WTC11 (cell line): ENCODE measurements at regions not wholly inside any gene's neighbourhood (a gene's known extent, or its start where the extent isn't known, plus 50 kb on each side); places are given as distances from the start of the nearest gene placed in this dataset.

Source experiments
- ATAC-seq: fragments of 200-7000 bp; cut with Tn5 transposase; 2 replicates; pipeline ENCODE4 v1.10.0; 2021; ENCODE audit warnings: mild to moderate bottlenecking, moderate library complexity
- CTCF ChIA-PET: fragments of 300-600 bp; sonication (Branson Sonifier 250); formaldehyde crosslinking; loops from one replicate; lab custom pipeline; 2021; ENCODE audit warnings: antibody characterized with exemption; lab: Charles Lee
- POLR2A ChIA-PET: fragments of 350-600 bp; sonication (Branson Sonifier 250); formaldehyde crosslinking; loops from one replicate; lab custom pipeline; 2021; ENCODE audit warnings: antibody characterized with exemption; lab: Charles Lee
- DNase-seq: peaks from one replicate; pipeline ENCODE4 v3.0.0; 2021; ENCODE audit warnings: low spot score
- H3K27ac Mint-ChIP-seq: 2 replicates; pipeline ENCODE4 v1.8.0; 2021; ENCODE audit warnings: mixed read lengths
- H3K27me3 Mint-ChIP-seq: 2 replicates; pipeline ENCODE4 v1.8.0; 2021; ENCODE audit warnings: low read depth, mild to moderate bottlenecking, moderate library complexity, mixed read lengths
- H3K36me3 Mint-ChIP-seq: 2 replicates; pipeline ENCODE4 v1.8.0; 2021; ENCODE audit warnings: mixed read lengths
- H3K4me1 Mint-ChIP-seq: 2 replicates; pipeline ENCODE4 v1.8.0; 2022; ENCODE audit warnings: mixed read lengths
- H3K4me3 Mint-ChIP-seq: 2 replicates; pipeline ENCODE4 v1.8.0; 2021; ENCODE audit warnings: mild to moderate bottlenecking, moderate library complexity, mixed read lengths
- H3K9me3 Mint-ChIP-seq: 2 replicates; pipeline ENCODE4 v1.8.0; 2021; ENCODE audit warnings: mixed read lengths
- AR ChIP-seq: fragments of 250-450 bp; sonication (Bioruptor Pico); IDR thresholded peaks from 2 replicates; pipeline ENCODE4 v1.9.0; 2021; ENCODE audit warnings: mild to moderate bottlenecking
- EMX1 ChIP-seq: fragments of 250-450 bp; sonication (Bioruptor Pico); IDR thresholded peaks from 2 replicates; pipeline ENCODE4 v1.8.0; 2021; ENCODE audit warnings: mild to moderate bottlenecking
- HMGA2 ChIP-seq: fragments of 250-450 bp; sonication (Bioruptor Pico); IDR thresholded peaks from 2 replicates; pipeline ENCODE4 v1.4.0; 2021; ENCODE audit warnings: mild to moderate bottlenecking, moderate library complexity
- JUN ChIP-seq: sonication (generic); formaldehyde crosslinking; IDR thresholded peaks from 2 replicates; pipeline ENCODE4 v1.8.0; 2023; ENCODE audit warnings: mild to moderate bottlenecking, missing genetic modification reagents
- MLX ChIP-seq: sonication (generic); formaldehyde crosslinking; IDR thresholded peaks from 2 replicates; pipeline ENCODE4 v1.8.1; 2023; ENCODE audit warnings: mild to moderate bottlenecking, missing genetic modification reagents, moderate library complexity
- MYBL2 ChIP-seq: sonication (generic); formaldehyde crosslinking; IDR thresholded peaks from 2 replicates; pipeline ENCODE4 v1.8.1; 2023; ENCODE audit warnings: mild to moderate bottlenecking, moderate library complexity, missing genetic modification reagents
- NR1H2 ChIP-seq: sonication (generic); formaldehyde crosslinking; IDR thresholded peaks from 2 replicates; pipeline ENCODE4 v1.9.0; 2021; ENCODE audit warnings: mild to moderate bottlenecking, moderate library complexity, missing genetic modification reagents
- TCF7 ChIP-seq: sonication (generic); formaldehyde crosslinking; IDR thresholded peaks from 2 replicates; pipeline ENCODE4 v1.8.0; 2022; ENCODE audit warnings: mild to moderate bottlenecking, low read depth, missing genetic modification reagents, moderate library complexity
- TP53 ChIP-seq: sonication (generic); formaldehyde crosslinking; IDR thresholded peaks from 2 replicates; pipeline ENCODE4 v1.8.1; 2023; ENCODE audit warnings: mild to moderate bottlenecking, missing genetic modification reagents
- USF2 ChIP-seq: sonication (generic); formaldehyde crosslinking; IDR thresholded peaks from 2 replicates; pipeline ENCODE4 v1.8.1; 2023; ENCODE audit warnings: mild to moderate bottlenecking, missing genetic modification reagents, moderate library complexity
- ZBTB21 ChIP-seq: sonication (generic); formaldehyde crosslinking; IDR thresholded peaks from 2 replicates; pipeline ENCODE4 v1.8.1; 2023; ENCODE audit warnings: mild to moderate bottlenecking, missing genetic modification reagents, borderline replicate concordance
- ZNF416 ChIP-seq: fragments of 250-450 bp; sonication (Bioruptor Pico); IDR thresholded peaks from 2 replicates; pipeline ENCODE4 v1.9.0; 2021; ENCODE audit warnings: mild to moderate bottlenecking, inconsistent platforms
- ZSCAN18 ChIP-seq: fragments of 250-450 bp; sonication (Bioruptor Pico); IDR thresholded peaks from 2 replicates; pipeline ENCODE4 v2.1.2; 2022; ENCODE audit warnings: mild to moderate bottlenecking, moderate library complexity
- TF ChIP-seq, protein P1 (sequence below): sonication (generic); formaldehyde crosslinking; IDR thresholded peaks from 2 replicates; pipeline ENCODE4 v1.8.1; 2023; ENCODE audit warnings: mild to moderate bottlenecking, missing genetic modification reagents
- TF ChIP-seq, protein P2 (sequence below): sonication (generic); formaldehyde crosslinking; IDR thresholded peaks from 2 replicates; pipeline ENCODE4 v1.8.1; 2022; ENCODE audit warnings: missing genetic modification reagents, borderline replicate concordance
- TF ChIP-seq, protein P3 (sequence below): sonication (generic); formaldehyde crosslinking; IDR thresholded peaks from 2 replicates; pipeline ENCODE4 v1.8.1; 2022; ENCODE audit warnings: mild to moderate bottlenecking, moderate library complexity, missing genetic modification reagents

- no peaks in the 10 kb centered on the region for H3K36me3 Mint-ChIP-seq
- H3K4me1 Mint-ChIP-seq = peaks cover 17% of the 10 kb centered on the region
- TF ChIP-seq ZSCAN18 (CRISPR knock-in tag) (no peak), ZNF416 (no peak), JUN (CRISPR knock-in tag) (no peak), MYBL2 (CRISPR knock-in tag) (no peak), ZBTB21 (CRISPR knock-in tag) (no peak), TCF7 (CRISPR knock-in tag) (no peak), USF2 (CRISPR knock-in tag) (no peak), HMGA2 (no peak), NR1H2 (CRISPR knock-in tag) (no peak), MLX (CRISPR knock-in tag) (no peak)
- TF ChIP-seq, protein P1, sequence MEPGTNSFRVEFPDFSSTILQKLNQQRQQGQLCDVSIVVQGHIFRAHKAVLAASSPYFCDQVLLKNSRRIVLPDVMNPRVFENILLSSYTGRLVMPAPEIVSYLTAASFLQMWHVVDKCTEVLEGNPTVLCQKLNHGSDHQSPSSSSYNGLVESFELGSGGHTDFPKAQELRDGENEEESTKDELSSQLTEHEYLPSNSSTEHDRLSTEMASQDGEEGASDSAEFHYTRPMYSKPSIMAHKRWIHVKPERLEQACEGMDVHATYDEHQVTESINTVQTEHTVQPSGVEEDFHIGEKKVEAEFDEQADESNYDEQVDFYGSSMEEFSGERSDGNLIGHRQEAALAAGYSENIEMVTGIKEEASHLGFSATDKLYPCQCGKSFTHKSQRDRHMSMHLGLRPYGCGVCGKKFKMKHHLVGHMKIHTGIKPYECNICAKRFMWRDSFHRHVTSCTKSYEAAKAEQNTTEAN (CRISPR knock-in tag) = no peak
- TF ChIP-seq, protein P2, sequence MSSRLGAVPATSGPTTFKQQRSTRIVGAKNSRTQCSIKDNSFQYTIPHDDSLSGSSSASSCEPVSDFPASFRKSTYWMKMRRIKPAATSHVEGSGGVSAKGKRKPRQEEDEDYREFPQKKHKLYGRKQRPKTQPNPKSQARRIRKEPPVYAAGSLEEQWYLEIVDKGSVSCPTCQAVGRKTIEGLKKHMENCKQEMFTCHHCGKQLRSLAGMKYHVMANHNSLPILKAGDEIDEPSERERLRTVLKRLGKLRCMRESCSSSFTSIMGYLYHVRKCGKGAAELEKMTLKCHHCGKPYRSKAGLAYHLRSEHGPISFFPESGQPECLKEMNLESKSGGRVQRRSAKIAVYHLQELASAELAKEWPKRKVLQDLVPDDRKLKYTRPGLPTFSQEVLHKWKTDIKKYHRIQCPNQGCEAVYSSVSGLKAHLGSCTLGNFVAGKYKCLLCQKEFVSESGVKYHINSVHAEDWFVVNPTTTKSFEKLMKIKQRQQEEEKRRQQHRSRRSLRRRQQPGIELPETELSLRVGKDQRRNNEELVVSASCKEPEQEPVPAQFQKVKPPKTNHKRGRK (CRISPR knock-in tag) = no peak
- TF ChIP-seq, protein P3, sequence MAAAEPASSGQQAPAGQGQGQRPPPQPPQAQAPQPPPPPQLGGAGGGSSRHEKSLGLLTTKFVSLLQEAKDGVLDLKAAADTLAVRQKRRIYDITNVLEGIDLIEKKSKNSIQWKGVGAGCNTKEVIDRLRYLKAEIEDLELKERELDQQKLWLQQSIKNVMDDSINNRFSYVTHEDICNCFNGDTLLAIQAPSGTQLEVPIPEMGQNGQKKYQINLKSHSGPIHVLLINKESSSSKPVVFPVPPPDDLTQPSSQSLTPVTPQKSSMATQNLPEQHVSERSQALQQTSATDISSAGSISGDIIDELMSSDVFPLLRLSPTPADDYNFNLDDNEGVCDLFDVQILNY (CRISPR knock-in tag) = no peak
- no peak for DNase-seq
- CTCF ChIA-PET = no interaction called here
- H3K27ac Mint-ChIP-seq = no peak overlapping the region
- POLR2A ChIA-PET = no interaction called here
- peaks cover 17% of the 10 kb centered on the region for H3K27me3 Mint-ChIP-seq
- H3K9me3 Mint-ChIP-seq = 0 out of 2 replicates have a peak, but pooled peaks cover 3% of the 10 kb centered on the region
- no peak for ATAC-seq
- H3K4me3 Mint-ChIP-seq = no peak overlapping the region
Observed at GRCh38 chr10:8336629-8337331, 282.3 kb downstream of the GATA3 start.

DNA sequence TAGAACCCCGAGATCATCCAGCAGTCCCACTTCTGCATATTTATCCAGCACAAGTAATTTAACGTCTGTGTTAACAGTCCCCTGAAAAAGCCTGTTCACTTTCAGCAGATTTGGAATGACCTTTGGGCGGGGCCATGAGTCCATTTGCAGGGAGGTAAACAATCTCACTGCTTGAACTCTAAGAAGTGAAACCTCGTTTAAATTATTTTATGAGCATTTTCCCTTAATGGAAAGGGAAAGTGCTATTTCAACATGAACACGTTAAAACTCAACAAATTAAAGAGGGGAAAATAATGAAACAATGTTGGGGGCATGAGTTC, 282.8 kb downstream of the GATA3 start:
- DNase-seq = no peak
- 0 out of 2 replicates have a peak, but pooled peaks cover 3% of the 10 kb centered on the region for H3K9me3 Mint-ChIP-seq
- no peak for ATAC-seq
- no peak overlapping the region for H3K27ac Mint-ChIP-seq
- CTCF ChIA-PET = no interaction called here
- peaks cover 13% of the 10 kb centered on the region for H3K4me1 Mint-ChIP-seq
- TF ChIP-seq EMX1 (CRISPR knock-in tag) (no peak), TP53 (no peak), AR (no peak)
- POLR2A ChIA-PET = no interaction called here
- H3K4me3 Mint-ChIP-seq = no peak overlapping the region
- peaks cover 11% of the 10 kb centered on the region for H3K27me3 Mint-ChIP-seq
- no peaks in the 10 kb centered on the region for H3K36me3 Mint-ChIP-seq
